ENCODE measurements at regions not wholly inside any gene's neighbourhood (a gene's known extent, or its start where the extent isn't known, plus 50 kb on each side); places are given as distances from the start of the nearest gene placed in this dataset.

GRCh38 chr2:65630643-65631042 lies 198.2 kb upstream of the SPRED2 start:
- TF ChIP-seq, protein P1, sequence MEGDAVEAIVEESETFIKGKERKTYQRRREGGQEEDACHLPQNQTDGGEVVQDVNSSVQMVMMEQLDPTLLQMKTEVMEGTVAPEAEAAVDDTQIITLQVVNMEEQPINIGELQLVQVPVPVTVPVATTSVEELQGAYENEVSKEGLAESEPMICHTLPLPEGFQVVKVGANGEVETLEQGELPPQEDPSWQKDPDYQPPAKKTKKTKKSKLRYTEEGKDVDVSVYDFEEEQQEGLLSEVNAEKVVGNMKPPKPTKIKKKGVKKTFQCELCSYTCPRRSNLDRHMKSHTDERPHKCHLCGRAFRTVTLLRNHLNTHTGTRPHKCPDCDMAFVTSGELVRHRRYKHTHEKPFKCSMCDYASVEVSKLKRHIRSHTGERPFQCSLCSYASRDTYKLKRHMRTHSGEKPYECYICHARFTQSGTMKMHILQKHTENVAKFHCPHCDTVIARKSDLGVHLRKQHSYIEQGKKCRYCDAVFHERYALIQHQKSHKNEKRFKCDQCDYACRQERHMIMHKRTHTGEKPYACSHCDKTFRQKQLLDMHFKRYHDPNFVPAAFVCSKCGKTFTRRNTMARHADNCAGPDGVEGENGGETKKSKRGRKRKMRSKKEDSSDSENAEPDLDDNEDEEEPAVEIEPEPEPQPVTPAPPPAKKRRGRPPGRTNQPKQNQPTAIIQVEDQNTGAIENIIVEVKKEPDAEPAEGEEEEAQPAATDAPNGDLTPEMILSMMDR (IDR thresholded peaks at IDR 0.05), result no peak
- TF ChIP-seq POLR2A (IDR thresholded peaks at IDR 0.05), result no peak
